K562 (cell line): ENCODE measurements at regions not wholly inside any gene's neighbourhood (a gene's known extent, or its start where the extent isn't known, plus 50 kb on each side); places are given as distances from the start of the nearest gene placed in this dataset.

Experiments used
- HNRNPLL ChIP-seq: fragments of 200-400 bp; formaldehyde crosslinking; IDR thresholded peaks from 2 replicates; pipeline ENCODE4 v1.6.1; 2017; ENCODE audit warnings: low read length, low read depth, mild to moderate bottlenecking; ENCODE audit not compliant: poor library complexity, severe bottlenecking
- NR2C1 ChIP-seq, 2 experiments: fragments of 450-650 bp; IDR thresholded peaks; 2 replicates each; pipeline ENCODE4 v1.6.1; 2017; ENCODE audit warnings: mild to moderate bottlenecking in 2 of 2, antibody characterized with exemption in 1 of 2, inconsistent platforms in 1 of 2, missing compliant biosample characterization in 1 of 2, missing genetic modification characterization in 1 of 2
- SFPQ ChIP-seq: fragments of 200-400 bp; formaldehyde crosslinking; IDR thresholded peaks from 2 replicates; pipeline ENCODE4 v1.6.1; 2017; ENCODE audit warnings: mild to moderate bottlenecking, low read depth, low read length, moderate library complexity
- ZNF431 ChIP-seq: sonication (generic); formaldehyde crosslinking; IDR thresholded peaks from 2 replicates; pipeline ENCODE4 v1.8.0; 2022; ENCODE audit warnings: mild to moderate bottlenecking, missing genetic modification reagents
- ZSCAN29 ChIP-seq: fragments of 450-650 bp; IDR thresholded peaks from 2 replicates; pipeline ENCODE4 v1.6.1; 2017
- TF ChIP-seq, protein P1 (sequence below): fragments of 450-650 bp; IDR thresholded peaks from 2 replicates; pipeline ENCODE4 v1.6.1; 2016; ENCODE audit warnings: missing biosample characterization, missing genetic modification characterization
- TF ChIP-seq, protein P2 (sequence below): fragments of 450-650 bp; formaldehyde crosslinking; IDR thresholded peaks from 2 replicates; pipeline ENCODE4 v1.4.0; 2020; ENCODE audit warnings: mild to moderate bottlenecking

DNA sequence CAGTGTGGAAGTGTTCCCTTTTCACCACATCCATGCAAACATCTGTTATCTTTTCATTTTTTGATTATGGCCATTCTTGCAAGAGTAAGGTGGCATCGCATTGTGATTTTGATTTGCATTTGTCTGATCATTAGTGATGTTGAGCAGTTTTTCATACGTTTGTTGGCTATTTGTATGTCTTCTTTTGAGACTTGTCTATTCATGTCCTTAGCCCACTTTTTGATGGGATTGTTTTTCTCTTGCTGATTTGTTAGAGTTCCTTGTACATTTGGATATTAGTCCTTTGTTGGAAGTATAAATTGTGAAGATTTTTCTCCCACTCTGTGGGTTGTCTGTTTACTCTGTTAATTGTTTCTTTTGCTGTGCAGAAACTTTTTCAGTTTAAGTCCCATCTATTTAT lies 244.5 kb upstream of the PRICKLE1 start (continued):
- TF ChIP-seq SFPQ, result no peak
- TF ChIP-seq, protein P1, sequence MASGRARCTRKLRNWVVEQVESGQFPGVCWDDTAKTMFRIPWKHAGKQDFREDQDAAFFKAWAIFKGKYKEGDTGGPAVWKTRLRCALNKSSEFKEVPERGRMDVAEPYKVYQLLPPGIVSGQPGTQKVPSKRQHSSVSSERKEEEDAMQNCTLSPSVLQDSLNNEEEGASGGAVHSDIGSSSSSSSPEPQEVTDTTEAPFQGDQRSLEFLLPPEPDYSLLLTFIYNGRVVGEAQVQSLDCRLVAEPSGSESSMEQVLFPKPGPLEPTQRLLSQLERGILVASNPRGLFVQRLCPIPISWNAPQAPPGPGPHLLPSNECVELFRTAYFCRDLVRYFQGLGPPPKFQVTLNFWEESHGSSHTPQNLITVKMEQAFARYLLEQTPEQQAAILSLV (tag), result no peak
- TF ChIP-seq, protein P2, sequence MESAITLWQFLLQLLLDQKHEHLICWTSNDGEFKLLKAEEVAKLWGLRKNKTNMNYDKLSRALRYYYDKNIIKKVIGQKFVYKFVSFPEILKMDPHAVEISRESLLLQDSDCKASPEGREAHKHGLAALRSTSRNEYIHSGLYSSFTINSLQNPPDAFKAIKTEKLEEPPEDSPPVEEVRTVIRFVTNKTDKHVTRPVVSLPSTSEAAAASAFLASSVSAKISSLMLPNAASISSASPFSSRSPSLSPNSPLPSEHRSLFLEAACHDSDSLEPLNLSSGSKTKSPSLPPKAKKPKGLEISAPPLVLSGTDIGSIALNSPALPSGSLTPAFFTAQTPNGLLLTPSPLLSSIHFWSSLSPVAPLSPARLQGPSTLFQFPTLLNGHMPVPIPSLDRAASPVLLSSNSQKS (CRISPR knock-in tag), result no peak
- no peak for TF ChIP-seq ZSCAN29
- TF ChIP-seq ZNF431 (CRISPR knock-in tag), result no peak
- TF ChIP-seq HNRNPLL, result no peak
- no peak for TF ChIP-seq NR2C1 (IDR thresholded peaks at IDR 0.05)
- no peak for TF ChIP-seq NR2C1 (tag; IDR thresholded peaks at IDR 0.05)
